Astrocyte (in vitro differentiated cells and primary cell): ENCODE measurements at regions not wholly inside any gene's neighbourhood (a gene's known extent, or its start where the extent isn't known, plus 50 kb on each side); places are given as distances from the start of the nearest gene placed in this dataset.

ENCODE experiments used
- DNase-seq: peaks from one replicate; pipeline ENCODE4 v3.0.0-alpha.2; 2010; ENCODE audit warnings: low read depth
- FAIRE-seq: peaks from 2 replicates; lab custom pipeline; 2011; peaks lifted over from hg19 to GRCh38; lab: Jason Lieb, UNC
- H2AFZ ChIP-seq: 2 replicates; pipeline ENCODE4 v1.6.0; 2012; ENCODE audit warnings: low read depth, low read length, inconsistent platforms
- H3K27ac ChIP-seq: 2 replicates; pipeline ENCODE4 v1.5.1; 2011; ENCODE audit warnings: low read depth, low read length, inconsistent platforms
- H3K27me3 ChIP-seq: 2 replicates; pipeline ENCODE4 v1.6.0; 2011; ENCODE audit warnings: low read length, inconsistent platforms; ENCODE audit not compliant: insufficient read depth
- H3K36me3 ChIP-seq: 2 replicates; pipeline ENCODE4 v1.5.1; 2011; ENCODE audit warnings: low read length, inconsistent platforms; ENCODE audit not compliant: insufficient read depth
- H3K4me1 ChIP-seq: 2 replicates; pipeline ENCODE4 v1.5.1; 2011; ENCODE audit warnings: low read length, inconsistent platforms; ENCODE audit not compliant: insufficient read depth
- H3K4me2 ChIP-seq: 2 replicates; pipeline ENCODE4 v1.6.0; 2012; ENCODE audit warnings: low read length, inconsistent platforms
- H3K4me3 ChIP-seq: 2 replicates; pipeline ENCODE4 v1.5.1; 2011; ENCODE audit warnings: low read depth, mild to moderate bottlenecking, low read length, inconsistent platforms; ENCODE audit not compliant: insufficient read depth
- H3K79me2 ChIP-seq: 2 replicates; pipeline ENCODE4 v1.6.0; 2012; ENCODE audit warnings: mild to moderate bottlenecking, low read length, inconsistent platforms; ENCODE audit not compliant: insufficient read depth
- H3K9ac ChIP-seq: 2 replicates; pipeline ENCODE4 v1.6.0; 2012; ENCODE audit warnings: mild to moderate bottlenecking, low read length, inconsistent platforms
- H3K9me3 ChIP-seq: 2 replicates; pipeline ENCODE4 v1.5.1; 2012; ENCODE audit warnings: low read depth, mild to moderate bottlenecking, low read length, inconsistent platforms; ENCODE audit not compliant: insufficient read depth
- H4K20me1 ChIP-seq: 2 replicates; pipeline ENCODE4 v1.6.0; 2012; ENCODE audit warnings: low read length, inconsistent platforms; ENCODE audit not compliant: insufficient read depth
- H3K27ac Mint-ChIP-seq: one replicate; pipeline ENCODE4 v1.8.0; 2021; ENCODE audit warnings: mild to moderate bottlenecking, mixed read lengths; ENCODE audit not compliant: unreplicated experiment
- H3K27me3 Mint-ChIP-seq: one replicate; pipeline ENCODE4 v1.8.0; 2021; ENCODE audit warnings: low read depth, mixed read lengths; ENCODE audit not compliant: unreplicated experiment
- H3K36me3 Mint-ChIP-seq: one replicate; pipeline ENCODE4 v1.8.0; 2021; ENCODE audit warnings: low read depth, mixed read lengths; ENCODE audit not compliant: unreplicated experiment
- H3K4me1 Mint-ChIP-seq: one replicate; pipeline ENCODE4 v1.8.0; 2021; ENCODE audit warnings: low read depth, mixed read lengths; ENCODE audit not compliant: unreplicated experiment
- H3K4me3 Mint-ChIP-seq: one replicate; pipeline ENCODE4 v1.8.0; 2021; ENCODE audit warnings: mild to moderate bottlenecking, moderate library complexity, mixed read lengths; ENCODE audit not compliant: unreplicated experiment
- H3K9me3 Mint-ChIP-seq: one replicate; pipeline ENCODE4 v1.8.0; 2021; ENCODE audit warnings: mild to moderate bottlenecking, mixed read lengths; ENCODE audit not compliant: unreplicated experiment
- CTCF ChIP-seq: IDR thresholded peaks from 2 replicates; pipeline ENCODE4 v1.5.1; 2011; ENCODE audit warnings: low read depth, mild to moderate bottlenecking, inconsistent platforms, low read length, moderate library complexity; ENCODE audit not compliant: insufficient read depth
- EZH2 ChIP-seq: IDR thresholded peaks from 2 replicates; pipeline ENCODE4 v1.6.1; 2012; ENCODE audit warnings: mild to moderate bottlenecking, low read length, inconsistent platforms; ENCODE audit not compliant: insufficient read depth

GRCh38 chr5:174900240-174900865, 176.0 kb downstream of the MSX2 start:
- Histone ChIP-seq H3K79me2 (no peaks in the 10 kb centered on the region), H4K20me1 (no peaks in the 10 kb centered on the region), H2AFZ (no peak overlapping the region), H3K9me3 (no peaks in the 10 kb centered on the region), H3K27me3 (no peaks in the 10 kb centered on the region), H3K9ac (no peak overlapping the region), H3K4me2 (no peak overlapping the region), H3K27ac (no peak overlapping the region), H3K36me3 (no peaks in the 10 kb centered on the region), H3K4me1 (no peaks in the 10 kb centered on the region), H3K4me3 (no peak overlapping the region)
- no peaks in the 10 kb centered on the region for H3K4me1 Mint-ChIP-seq
- DNase-seq (no peak), FAIRE-seq (no peak)
- H3K4me3 Mint-ChIP-seq, result no peak overlapping the region
- peaks cover 5% of the 10 kb centered on the region for H3K27me3 Mint-ChIP-seq
- H3K36me3 Mint-ChIP-seq, result no peaks in the 10 kb centered on the region
- TF ChIP-seq CTCF, result no peak
- TF ChIP-seq EZH2, result no peak
- H3K27ac Mint-ChIP-seq, result no peak overlapping the region
- peaks cover 7% of the 10 kb centered on the region for H3K9me3 Mint-ChIP-seq

- FAIRE-seq, result no peak
- Histone ChIP-seq H3K79me2 (no peaks in the 10 kb centered on the region), H3K27ac (no peak overlapping the region), H3K4me1 (no peaks in the 10 kb centered on the region), H3K9ac (no peak overlapping the region), H4K20me1 (no peaks in the 10 kb centered on the region), H3K4me3 (no peak overlapping the region), H3K27me3 (no peaks in the 10 kb centered on the region), H3K36me3 (no peaks in the 10 kb centered on the region), H3K4me2 (no peak overlapping the region), H2AFZ (no peak overlapping the region), H3K9me3 (no peaks in the 10 kb centered on the region)
- no peak for DNase-seq
- Mint-ChIP-seq H3K4me1 (no peaks in the 10 kb centered on the region), H3K4me3 (no peak overlapping the region), H3K9me3 (peaks cover 4% of the 10 kb centered on the region), H3K27ac (no peak overlapping the region), H3K27me3 (peaks cover 2% of the 10 kb centered on the region), H3K36me3 (no peaks in the 10 kb centered on the region)
- TF ChIP-seq CTCF (no peak), EZH2 (no peak)
Measured at GRCh38 chr5:174897281-174897950, 173.0 kb downstream of the MSX2 start.

GRCh38 chr5:174895360-174895759, 171.0 kb downstream of the MSX2 start:
- H3K36me3 ChIP-seq, result no peaks in the 10 kb centered on the region
- no peaks in the 10 kb centered on the region for H3K4me1 Mint-ChIP-seq
- peaks cover 3% of the 10 kb centered on the region for H3K9me3 Mint-ChIP-seq
- no peak overlapping the region for H3K27ac ChIP-seq
- no peak overlapping the region for H3K9ac ChIP-seq
- H3K4me3 ChIP-seq, result no peak overlapping the region
- no peaks in the 10 kb centered on the region for H3K27me3 ChIP-seq
- H3K27ac Mint-ChIP-seq, result no peak overlapping the region
- DNase-seq, result no peak
- TF ChIP-seq EZH2, result no peak
- TF ChIP-seq CTCF, result no peak
- no peaks in the 10 kb centered on the region for H3K79me2 ChIP-seq
- no peaks in the 10 kb centered on the region for H3K9me3 ChIP-seq
- no peaks in the 10 kb centered on the region for H3K36me3 Mint-ChIP-seq
- no peaks in the 10 kb centered on the region for H3K4me1 ChIP-seq
- no peak overlapping the region for H3K4me3 Mint-ChIP-seq
- H3K27me3 Mint-ChIP-seq, result peaks cover 2% of the 10 kb centered on the region
- FAIRE-seq, result no peak
- no peak overlapping the region for H2AFZ ChIP-seq
- no peaks in the 10 kb centered on the region for H4K20me1 ChIP-seq
- H3K4me2 ChIP-seq, result no peak overlapping the region
